ENCODE measurements at regions not wholly inside any gene's neighbourhood (a gene's known extent, or its start where the extent isn't known, plus 50 kb on each side); places are given as distances from the start of the nearest gene placed in this dataset.

DNA sequence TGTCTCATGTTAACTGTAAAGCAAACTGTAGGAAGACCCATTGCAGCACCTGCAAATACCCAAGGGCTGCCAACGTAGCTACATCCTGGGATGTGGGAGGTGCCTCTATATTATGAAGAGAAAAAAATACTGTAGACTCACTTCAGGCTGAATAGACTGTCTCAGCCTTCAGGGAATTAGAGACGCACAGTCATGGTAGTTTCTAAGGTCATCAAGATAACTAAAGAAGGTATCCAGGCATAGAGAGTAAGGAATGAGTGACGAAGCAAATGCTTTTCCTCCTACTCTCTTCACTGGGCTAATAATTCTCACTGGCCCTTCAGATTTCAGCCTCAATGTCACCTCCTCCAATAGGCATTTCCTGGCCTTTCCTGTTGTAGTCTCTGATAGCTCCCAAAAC is 121.6 kb upstream of the ECI2 start:
- TF ChIP-seq, protein P1, sequence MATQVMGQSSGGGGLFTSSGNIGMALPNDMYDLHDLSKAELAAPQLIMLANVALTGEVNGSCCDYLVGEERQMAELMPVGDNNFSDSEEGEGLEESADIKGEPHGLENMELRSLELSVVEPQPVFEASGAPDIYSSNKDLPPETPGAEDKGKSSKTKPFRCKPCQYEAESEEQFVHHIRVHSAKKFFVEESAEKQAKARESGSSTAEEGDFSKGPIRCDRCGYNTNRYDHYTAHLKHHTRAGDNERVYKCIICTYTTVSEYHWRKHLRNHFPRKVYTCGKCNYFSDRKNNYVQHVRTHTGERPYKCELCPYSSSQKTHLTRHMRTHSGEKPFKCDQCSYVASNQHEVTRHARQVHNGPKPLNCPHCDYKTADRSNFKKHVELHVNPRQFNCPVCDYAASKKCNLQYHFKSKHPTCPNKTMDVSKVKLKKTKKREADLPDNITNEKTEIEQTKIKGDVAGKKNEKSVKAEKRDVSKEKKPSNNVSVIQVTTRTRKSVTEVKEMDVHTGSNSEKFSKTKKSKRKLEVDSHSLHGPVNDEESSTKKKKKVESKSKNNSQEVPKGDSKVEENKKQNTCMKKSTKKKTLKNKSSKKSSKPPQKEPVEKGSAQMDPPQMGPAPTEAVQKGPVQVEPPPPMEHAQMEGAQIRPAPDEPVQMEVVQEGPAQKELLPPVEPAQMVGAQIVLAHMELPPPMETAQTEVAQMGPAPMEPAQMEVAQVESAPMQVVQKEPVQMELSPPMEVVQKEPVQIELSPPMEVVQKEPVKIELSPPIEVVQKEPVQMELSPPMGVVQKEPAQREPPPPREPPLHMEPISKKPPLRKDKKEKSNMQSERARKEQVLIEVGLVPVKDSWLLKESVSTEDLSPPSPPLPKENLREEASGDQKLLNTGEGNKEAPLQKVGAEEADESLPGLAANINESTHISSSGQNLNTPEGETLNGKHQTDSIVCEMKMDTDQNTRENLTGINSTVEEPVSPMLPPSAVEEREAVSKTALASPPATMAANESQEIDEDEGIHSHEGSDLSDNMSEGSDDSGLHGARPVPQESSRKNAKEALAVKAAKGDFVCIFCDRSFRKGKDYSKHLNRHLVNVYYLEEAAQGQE (IDR thresholded peaks at IDR 0.05; ENCODE audit: unreplicated experiment), result no peak
- TF ChIP-seq, protein P2, sequence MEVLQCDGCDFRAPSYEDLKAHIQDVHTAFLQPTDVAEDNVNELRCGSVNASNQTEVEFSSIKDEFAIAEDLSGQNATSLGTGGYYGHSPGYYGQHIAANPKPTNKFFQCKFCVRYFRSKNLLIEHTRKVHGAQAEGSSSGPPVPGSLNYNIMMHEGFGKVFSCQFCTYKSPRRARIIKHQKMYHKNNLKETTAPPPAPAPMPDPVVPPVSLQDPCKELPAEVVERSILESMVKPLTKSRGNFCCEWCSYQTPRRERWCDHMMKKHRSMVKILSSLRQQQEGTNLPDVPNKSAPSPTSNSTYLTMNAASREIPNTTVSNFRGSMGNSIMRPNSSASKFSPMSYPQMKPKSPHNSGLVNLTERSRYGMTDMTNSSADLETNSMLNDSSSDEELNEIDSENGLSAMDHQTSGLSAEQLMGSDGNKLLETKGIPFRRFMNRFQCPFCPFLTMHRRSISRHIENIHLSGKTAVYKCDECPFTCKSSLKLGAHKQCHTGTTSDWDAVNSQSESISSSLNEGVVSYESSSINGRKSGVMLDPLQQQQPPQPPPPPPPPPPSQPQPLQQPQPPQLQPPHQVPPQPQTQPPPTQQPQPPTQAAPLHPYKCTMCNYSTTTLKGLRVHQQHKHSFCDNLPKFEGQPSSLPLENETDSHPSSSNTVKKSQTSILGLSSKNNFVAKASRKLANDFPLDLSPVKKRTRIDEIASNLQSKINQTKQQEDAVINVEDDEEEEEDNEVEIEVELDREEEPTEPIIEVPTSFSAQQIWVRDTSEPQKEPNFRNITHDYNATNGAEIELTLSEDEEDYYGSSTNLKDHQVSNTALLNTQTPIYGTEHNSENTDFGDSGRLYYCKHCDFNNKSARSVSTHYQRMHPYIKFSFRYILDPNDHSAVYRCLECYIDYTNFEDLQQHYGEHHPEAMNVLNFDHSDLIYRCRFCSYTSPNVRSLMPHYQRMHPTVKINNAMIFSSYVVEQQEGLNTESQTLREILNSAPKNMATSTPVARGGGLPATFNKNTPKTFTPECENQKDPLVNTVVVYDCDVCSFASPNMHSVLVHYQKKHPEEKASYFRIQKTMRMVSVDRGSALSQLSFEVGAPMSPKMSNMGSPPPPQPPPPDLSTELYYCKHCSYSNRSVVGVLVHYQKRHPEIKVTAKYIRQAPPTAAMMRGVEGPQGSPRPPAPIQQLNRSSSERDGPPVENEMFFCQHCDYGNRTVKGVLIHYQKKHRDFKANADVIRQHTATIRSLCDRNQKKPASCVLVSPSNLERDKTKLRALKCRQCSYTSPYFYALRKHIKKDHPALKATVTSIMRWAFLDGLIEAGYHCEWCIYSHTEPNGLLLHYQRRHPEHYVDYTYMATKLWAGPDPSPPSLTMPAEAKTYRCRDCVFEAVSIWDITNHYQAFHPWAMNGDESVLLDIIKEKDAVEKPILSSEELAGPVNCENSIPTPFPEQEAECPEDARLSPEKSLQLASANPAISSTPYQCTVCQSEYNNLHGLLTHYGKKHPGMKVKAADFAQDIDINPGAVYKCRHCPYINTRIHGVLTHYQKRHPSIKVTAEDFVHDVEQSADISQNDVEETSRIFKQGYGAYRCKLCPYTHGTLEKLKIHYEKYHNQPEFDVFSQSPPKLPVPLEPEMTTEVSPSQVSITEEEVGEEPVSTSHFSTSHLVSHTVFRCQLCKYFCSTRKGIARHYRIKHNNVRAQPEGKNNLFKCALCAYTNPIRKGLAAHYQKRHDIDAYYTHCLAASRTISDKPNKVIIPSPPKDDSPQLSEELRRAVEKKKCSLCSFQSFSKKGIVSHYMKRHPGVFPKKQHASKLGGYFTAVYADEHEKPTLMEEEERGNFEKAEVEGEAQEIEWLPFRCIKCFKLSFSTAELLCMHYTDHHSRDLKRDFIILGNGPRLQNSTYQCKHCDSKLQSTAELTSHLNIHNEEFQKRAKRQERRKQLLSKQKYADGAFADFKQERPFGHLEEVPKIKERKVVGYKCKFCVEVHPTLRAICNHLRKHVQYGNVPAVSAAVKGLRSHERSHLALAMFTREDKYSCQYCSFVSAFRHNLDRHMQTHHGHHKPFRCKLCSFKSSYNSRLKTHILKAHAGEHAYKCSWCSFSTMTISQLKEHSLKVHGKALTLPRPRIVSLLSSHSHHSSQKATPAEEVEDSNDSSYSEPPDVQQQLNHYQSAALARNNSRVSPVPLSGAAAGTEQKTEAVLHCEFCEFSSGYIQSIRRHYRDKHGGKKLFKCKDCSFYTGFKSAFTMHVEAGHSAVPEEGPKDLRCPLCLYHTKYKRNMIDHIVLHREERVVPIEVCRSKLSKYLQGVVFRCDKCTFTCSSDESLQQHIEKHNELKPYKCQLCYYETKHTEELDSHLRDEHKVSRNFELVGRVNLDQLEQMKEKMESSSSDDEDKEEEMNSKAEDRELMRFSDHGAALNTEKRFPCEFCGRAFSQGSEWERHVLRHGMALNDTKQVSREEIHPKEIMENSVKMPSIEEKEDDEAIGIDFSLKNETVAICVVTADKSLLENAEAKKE (CRISPR knock-in tag; IDR thresholded peaks at IDR 0.05), result no peak
- TF ChIP-seq, protein P3, sequence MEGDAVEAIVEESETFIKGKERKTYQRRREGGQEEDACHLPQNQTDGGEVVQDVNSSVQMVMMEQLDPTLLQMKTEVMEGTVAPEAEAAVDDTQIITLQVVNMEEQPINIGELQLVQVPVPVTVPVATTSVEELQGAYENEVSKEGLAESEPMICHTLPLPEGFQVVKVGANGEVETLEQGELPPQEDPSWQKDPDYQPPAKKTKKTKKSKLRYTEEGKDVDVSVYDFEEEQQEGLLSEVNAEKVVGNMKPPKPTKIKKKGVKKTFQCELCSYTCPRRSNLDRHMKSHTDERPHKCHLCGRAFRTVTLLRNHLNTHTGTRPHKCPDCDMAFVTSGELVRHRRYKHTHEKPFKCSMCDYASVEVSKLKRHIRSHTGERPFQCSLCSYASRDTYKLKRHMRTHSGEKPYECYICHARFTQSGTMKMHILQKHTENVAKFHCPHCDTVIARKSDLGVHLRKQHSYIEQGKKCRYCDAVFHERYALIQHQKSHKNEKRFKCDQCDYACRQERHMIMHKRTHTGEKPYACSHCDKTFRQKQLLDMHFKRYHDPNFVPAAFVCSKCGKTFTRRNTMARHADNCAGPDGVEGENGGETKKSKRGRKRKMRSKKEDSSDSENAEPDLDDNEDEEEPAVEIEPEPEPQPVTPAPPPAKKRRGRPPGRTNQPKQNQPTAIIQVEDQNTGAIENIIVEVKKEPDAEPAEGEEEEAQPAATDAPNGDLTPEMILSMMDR (conservative IDR thresholded peaks at IDR 0.05; ENCODE audit: low read depth in 2 of 2), result no peak
- TF ChIP-seq JUNB (IDR thresholded peaks at IDR 0.05; ENCODE audit: unreplicated experiment) (no peak), CREB1 (CRISPR knock-in tag; IDR thresholded peaks at IDR 0.05; ENCODE audit: low read depth) (no peak), POLR2AphosphoS5 (IDR thresholded peaks at IDR 0.05; ENCODE audit: low read depth) (no peak), EZH2 (IDR thresholded peaks at IDR 0.05; ENCODE audit: low read depth, unreplicated experiment) (no peak)
- TF ChIP-seq, protein P4, sequence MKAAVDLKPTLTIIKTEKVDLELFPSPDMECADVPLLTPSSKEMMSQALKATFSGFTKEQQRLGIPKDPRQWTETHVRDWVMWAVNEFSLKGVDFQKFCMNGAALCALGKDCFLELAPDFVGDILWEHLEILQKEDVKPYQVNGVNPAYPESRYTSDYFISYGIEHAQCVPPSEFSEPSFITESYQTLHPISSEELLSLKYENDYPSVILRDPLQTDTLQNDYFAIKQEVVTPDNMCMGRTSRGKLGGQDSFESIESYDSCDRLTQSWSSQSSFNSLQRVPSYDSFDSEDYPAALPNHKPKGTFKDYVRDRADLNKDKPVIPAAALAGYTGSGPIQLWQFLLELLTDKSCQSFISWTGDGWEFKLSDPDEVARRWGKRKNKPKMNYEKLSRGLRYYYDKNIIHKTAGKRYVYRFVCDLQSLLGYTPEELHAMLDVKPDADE (IDR thresholded peaks at IDR 0.05), result no peak

Measured in GM23338 (cell line).